ENCODE measurements at regions not wholly inside any gene's neighbourhood (a gene's known extent, or its start where the extent isn't known, plus 50 kb on each side); places are given as distances from the start of the nearest gene placed in this dataset.

GRCh38 chr18:77658751-77659448, 409.3 kb downstream of the GALR1 start:
- no peak for DNase-seq (ENCODE audit: low read depth)

- DNase-seq (ENCODE audit: low read depth): no peak
These were observed 417.0 kb downstream of the GALR1 start for GRCh38 chr18:77666613-77667012.

- no peak for DNase-seq (ENCODE audit: low read depth)
These were observed 418.6 kb downstream of the GALR1 start for GRCh38 chr18:77668219-77668618.

GRCh38 chr18:77669331-77669730, 419.7 kb downstream of the GALR1 start:
- DNase-seq (ENCODE audit: low read depth): no peak

- DNase-seq (ENCODE audit: low read depth): no peak
These were observed 422.0 kb downstream of the GALR1 start for GRCh38 chr18:77671456-77672167.

- DNase-seq (ENCODE audit: low read depth): no peak
These were observed 427.3 kb downstream of the GALR1 start for GRCh38 chr18:77676910-77677309.

- no peak for DNase-seq (ENCODE audit: low read depth)
These were observed 427.9 kb downstream of the GALR1 start for GRCh38 chr18:77677536-77677935.

GRCh38 chr18:77679869-77680268, 430.2 kb downstream of the GALR1 start:
- no peak for DNase-seq (ENCODE audit: low read depth)

GRCh38 chr18:77700051-77700450, 450.4 kb downstream of the GALR1 start:
- DNase-seq (ENCODE audit: low read depth): no peak

GRCh38 chr18:77701977-77702376, 452.3 kb downstream of the GALR1 start:
- no peak for DNase-seq (ENCODE audit: low read depth)

GRCh38 chr18:77702686-77703085, 453.0 kb downstream of the GALR1 start:
- DNase-seq (ENCODE audit: low read depth): no peak

- DNase-seq (ENCODE audit: low read depth): no peak
These were observed 455.7 kb downstream of the GALR1 start for GRCh38 chr18:77705301-77705700.

GRCh38 chr18:77708826-77709506, 459.3 kb downstream of the GALR1 start:
- no peak for DNase-seq (ENCODE audit: low read depth)

- no peak for DNase-seq (ENCODE audit: low read depth)
These were observed 461.4 kb downstream of the GALR1 start for GRCh38 chr18:77711096-77711495.

GRCh38 chr18:77714716-77715115, 465.1 kb downstream of the GALR1 start:
- no peak for DNase-seq (ENCODE audit: low read depth)

GRCh38 chr18:77716282-77716681, 466.6 kb downstream of the GALR1 start:
- DNase-seq (ENCODE audit: low read depth): no peak

GRCh38 chr18:77733292-77733903, 483.8 kb downstream of the GALR1 start:
- DNase-seq (ENCODE audit: low read depth): no peak

- no peak for DNase-seq (ENCODE audit: low read depth)
These were observed 487.2 kb downstream of the GALR1 start for GRCh38 chr18:77736842-77737241.

- DNase-seq (ENCODE audit: low read depth): no peak
These were observed 487.8 kb downstream of the GALR1 start for GRCh38 chr18:77737405-77737804.

GRCh38 chr18:77749089-77749488, 499.4 kb downstream of the GALR1 start:
- DNase-seq (ENCODE audit: low read depth): no peak

- no peak for DNase-seq (ENCODE audit: low read depth)
These were observed 500.4 kb downstream of the GALR1 start for GRCh38 chr18:77750006-77750405.

GRCh38 chr18:77754475-77755044, 504.9 kb downstream of the GALR1 start:
- no peak for DNase-seq (ENCODE audit: low read depth)
